ENCODE measurements at regions not wholly inside any gene's neighbourhood (a gene's known extent, or its start where the extent isn't known, plus 50 kb on each side); places are given as distances from the start of the nearest gene placed in this dataset.

DNA sequence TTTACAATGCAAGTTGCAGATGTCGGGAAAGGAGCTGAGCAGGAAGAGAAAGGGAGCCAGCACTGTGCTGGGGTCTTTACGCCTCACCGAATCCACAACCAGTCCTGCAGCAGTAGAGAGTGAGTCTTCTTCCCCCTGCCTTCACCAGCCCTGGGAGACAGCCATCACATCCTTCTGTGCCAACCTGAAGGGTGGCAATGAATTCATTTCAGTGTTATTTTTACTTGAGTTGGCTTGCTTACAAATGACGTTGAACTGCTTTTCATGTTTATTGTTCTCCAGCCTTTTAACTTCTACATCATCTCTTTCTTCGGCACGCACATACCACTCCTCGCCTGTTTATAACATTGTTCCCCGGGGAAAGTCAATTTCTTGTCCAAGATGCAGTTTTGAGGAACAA, 77.1 kb downstream of the TRIM42 start:
- TF ChIP-seq, protein P1, sequence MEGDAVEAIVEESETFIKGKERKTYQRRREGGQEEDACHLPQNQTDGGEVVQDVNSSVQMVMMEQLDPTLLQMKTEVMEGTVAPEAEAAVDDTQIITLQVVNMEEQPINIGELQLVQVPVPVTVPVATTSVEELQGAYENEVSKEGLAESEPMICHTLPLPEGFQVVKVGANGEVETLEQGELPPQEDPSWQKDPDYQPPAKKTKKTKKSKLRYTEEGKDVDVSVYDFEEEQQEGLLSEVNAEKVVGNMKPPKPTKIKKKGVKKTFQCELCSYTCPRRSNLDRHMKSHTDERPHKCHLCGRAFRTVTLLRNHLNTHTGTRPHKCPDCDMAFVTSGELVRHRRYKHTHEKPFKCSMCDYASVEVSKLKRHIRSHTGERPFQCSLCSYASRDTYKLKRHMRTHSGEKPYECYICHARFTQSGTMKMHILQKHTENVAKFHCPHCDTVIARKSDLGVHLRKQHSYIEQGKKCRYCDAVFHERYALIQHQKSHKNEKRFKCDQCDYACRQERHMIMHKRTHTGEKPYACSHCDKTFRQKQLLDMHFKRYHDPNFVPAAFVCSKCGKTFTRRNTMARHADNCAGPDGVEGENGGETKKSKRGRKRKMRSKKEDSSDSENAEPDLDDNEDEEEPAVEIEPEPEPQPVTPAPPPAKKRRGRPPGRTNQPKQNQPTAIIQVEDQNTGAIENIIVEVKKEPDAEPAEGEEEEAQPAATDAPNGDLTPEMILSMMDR (IDR thresholded peaks at IDR 0.05): no peak
- TF ChIP-seq EZH2 (IDR thresholded peaks at IDR 0.05) (no peak), EZH2phosphoT487 (IDR thresholded peaks at IDR 0.05) (no peak)
